IPS-NIHi7 (cell line): ENCODE measurements at regions not wholly inside any gene's neighbourhood (a gene's known extent, or its start where the extent isn't known, plus 50 kb on each side); places are given as distances from the start of the nearest gene placed in this dataset.

ENCODE experiments used
- DNase-seq: peaks from one replicate; pipeline ENCODE4 v3.0.0; 2012; ENCODE audit warnings: mixed read lengths; ENCODE audit errors: extremely low spot score

DNA sequence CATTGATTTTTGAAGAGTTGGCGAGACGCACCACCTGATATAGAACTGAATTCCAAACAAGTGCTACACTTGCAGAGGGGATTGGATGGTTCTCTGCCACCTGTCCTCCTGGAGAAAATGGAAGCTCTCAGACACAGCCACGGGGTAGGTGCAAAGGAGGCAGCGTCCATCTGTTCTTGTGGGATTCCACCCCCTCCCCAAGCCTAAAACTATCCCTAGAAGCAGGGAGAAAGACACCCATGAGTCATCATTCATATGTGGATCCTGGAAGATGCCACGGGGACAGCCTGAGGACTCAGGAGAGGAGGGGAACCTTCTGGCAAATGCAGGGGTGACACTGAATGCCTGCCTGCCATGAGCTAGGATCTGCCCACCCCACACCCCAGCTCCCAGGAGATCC is 171.3 kb upstream of the CST7 start:
- no peak for DNase-seq

DNA sequence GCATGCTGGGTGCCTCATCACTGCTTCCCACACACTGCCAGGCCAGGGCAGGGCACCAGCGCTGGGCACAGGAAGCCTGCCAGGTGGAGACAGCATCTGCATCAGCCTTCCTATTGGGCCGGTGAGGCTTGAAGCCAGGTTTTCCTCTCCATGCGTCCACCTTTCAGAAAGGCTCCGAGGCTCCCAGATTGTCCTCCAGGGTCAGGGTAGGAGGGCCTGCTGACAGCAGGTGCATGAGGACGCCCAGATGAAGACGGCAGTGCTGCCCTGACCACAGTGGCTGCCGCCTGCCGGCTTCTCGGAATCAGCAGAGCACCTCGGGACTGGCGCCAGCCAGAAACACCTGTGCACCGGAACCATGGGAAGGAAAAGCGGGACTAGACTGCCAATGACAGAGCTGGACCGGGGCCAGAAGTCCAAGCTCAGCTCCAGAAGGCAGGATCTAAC is 170.5 kb upstream of the CST7 start:
- DNase-seq: no peak

DNA sequence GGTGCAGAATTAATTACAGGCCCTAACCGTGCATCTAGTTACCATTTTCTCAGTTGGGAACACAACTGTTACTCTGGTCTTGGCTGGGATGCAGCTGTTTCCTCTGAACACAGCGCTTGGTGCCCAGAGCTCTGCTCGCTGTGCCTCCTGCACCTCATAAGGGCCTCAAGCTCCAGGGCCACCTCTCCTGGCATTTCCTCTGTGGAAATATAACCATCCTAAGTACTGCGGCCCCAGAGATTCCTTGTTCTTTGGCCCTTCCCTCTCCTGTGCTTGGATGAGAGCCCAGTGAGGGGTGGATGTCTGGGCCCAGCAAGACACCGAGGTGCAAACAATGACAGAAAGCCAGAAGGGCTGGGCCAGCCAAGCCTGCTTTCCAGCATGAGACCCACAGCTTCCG is 169.9 kb upstream of the CST7 start:
- DNase-seq: no peak

DNA sequence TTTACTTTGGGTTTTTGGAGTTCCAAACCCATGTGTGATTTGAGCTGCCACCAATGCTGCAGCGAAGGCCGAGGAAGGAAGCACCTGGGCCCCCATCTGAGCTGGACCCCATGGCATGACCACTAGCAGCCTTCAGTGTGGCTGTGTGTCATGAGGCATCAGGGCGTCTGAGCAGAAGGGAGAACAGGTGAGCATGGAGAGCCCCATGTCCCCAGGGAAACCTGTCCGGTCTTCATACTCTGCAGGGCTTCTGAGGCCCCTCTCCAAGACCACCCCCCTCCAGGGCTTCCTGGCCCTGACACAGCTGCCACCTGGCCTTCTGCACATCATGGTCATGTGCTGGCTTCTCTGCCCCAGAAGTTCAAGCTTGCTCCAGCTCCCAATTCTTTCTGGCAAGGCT is 169.1 kb upstream of the CST7 start:
- no peak for DNase-seq

DNA sequence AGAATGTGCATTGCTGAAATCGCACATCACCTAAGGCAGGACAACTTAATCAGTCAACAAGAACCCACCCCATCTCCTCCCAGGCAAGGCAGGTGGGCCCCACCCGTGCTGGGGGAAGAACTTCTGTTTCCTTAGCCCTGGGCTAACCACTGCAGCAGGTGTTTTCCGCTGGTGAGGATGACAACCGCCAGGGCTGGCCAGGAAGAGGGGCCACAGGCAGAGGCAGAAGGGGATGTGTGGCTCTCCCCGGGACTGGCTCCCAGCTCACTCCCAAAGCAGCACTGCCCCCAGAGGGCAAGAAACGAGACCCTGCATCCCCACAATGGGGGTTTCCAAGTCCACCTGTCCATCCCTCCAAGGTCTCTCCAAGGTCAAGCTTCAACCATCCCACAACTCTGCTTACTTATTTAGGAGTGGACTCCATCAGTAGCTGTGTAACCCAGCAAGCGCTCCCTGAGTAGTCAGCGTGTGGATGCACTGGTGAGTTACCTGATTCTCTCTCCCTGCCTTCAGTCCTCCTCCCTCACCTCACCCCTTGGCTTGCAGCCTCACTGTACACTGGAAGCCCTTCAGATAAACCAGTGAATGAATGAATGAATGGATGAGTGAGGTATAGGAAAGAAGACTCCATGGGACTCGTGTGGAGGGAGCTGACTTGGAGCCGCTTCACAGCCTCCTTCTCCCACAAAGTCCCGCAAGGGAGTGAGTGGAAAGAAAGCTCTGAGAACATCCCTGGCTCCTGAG is 168.2 kb upstream of the CST7 start:
- no peak for DNase-seq

DNA sequence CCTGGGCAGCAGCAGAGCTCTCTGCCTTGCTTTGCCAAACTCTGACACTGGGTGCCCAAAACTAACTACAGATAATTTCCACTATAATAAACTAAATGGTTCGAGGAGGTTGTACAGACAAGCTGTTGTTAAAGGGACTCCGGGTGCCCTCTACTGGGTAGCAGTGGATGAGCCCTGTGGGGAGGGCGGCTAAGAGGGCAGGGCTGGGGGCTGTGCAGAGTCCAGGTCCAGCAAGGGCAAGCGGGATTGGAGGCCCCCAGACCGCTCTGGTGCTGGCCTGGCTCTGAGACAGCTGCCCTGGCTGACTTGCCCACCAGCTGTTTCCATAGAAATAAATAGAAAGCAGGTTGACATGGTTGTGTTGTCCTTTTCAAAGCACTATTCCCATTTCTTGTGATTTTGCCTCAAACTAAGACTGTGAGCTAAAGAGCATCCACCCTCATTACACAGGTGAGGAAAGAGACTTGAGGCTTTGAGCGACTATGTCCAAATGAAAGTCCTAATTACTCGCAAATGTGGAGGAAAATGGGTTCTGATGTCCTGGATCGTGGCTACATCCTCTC is 167.6 kb upstream of the CST7 start:
- DNase-seq: peak; percentile 58

DNA sequence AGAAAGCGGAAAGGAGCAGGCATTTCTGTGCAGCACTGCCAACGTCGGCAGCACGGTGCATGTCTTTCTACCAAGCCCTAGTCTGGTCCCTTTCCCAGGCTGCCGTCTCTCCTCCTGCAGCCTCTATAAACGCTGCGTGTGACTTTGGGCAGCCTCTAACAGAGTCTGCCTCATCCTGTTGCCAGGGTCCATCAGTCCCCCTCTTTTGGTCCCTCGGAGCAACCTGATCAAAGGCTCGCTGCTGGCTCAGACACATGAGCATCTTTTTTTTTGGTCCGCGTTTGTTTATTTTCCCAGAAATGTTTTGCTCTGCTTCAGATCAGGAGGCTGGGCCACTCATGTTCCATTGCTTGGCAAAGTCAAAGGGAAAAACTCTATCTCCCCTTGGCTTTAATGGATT is 166.8 kb upstream of the CST7 start:
- DNase-seq: no peak

DNA sequence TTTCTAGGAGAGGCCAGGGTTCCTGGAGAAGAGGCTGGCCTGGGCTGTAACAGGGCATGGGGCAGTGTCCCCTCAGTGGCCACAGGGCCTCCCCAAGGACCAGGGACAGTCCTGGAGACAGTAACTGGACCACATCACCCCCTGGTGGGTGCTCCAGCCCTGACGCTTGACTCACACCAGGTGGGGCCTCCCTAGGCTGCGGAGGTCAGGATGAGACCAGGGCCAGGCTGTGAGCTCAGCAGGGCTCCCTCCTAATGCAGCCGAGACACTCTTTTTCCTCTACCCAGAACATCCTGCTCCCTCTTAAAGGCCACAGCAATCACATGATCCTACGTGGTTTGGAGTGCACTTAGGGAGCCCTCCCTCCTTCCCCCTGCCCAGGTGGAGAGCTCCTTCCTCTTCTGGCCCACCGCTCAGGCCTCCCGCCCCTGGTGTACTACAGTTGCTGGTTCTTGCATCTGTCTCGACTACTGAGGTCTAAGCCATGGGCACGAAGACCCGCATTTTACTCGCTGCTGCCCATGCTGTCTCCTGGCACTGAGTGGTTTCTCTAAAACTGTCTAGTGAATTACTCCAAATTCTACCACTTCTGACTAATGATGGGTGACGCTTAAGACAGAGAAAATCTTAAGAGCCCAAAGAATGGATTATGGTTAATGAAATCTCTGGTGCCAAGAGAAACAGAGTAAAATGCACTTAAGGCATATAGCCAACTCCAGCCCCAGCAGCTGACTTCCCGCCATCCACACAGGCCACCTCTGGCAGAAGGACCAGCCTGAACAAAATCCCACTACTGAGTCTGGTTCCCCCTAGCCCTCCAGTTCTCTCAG is 166.1 kb upstream of the CST7 start:
- peak; percentile 28 for DNase-seq

DNA sequence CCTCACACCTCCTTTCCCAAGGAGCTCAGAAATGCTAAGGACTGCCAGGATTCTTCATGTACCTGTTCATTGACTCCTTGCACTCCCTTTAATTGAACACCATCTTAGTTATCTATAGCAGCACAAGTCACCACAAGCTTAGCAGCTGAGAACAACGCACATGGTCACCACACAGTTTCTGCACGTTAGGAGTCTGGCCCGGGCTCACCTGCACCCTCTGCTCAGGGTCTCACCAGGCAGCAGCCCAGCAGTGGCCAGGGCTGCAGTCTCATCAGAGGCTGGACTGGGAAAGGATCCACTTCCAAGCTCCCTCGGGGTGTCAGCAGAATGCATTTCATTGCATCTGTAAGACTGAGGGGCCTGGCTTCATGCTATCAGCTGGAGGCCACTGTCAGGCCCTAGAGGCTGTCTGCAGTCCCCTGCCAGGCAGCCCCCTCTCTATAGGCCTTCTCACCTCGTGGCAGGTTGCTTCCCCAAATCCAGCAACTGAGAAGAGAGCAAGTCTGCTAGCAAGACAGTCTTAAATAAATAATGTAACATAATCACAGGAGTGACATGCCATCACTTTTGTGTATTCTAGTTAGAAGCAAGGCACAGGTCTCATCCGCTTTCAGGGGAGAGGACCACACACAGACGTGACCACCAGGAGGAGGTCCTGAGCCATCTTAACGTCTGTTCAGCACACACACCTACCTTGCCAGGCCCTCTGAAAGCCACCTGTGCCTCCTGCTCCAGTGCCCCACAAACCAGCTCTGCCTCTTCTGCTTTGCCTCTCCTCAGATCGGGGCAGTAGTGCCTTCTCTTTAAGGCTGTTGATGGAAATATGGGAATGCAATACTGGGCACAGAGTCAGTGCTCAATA is 165.2 kb upstream of the CST7 start:
- peak; percentile 69 for DNase-seq

DNA sequence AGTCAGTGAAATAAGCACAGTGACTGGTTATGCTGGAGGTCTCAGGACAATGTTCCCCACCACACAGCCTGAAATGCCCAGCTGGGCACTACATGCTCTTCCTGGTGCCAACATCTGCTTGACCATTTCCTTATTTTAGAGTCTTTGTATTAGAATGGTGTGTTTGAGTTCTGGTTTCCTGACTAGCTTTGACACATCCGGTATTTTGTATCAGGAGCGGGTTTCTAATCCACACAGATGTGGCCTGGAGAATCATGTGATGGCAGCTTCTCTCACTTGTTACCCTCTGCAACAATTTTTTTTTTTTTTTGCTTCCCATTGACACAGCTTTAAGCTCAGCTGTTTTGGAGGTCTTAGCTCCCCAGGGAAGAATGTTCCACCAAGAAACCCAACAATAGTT is 164.5 kb upstream of the CST7 start:
- DNase-seq: no peak

DNA sequence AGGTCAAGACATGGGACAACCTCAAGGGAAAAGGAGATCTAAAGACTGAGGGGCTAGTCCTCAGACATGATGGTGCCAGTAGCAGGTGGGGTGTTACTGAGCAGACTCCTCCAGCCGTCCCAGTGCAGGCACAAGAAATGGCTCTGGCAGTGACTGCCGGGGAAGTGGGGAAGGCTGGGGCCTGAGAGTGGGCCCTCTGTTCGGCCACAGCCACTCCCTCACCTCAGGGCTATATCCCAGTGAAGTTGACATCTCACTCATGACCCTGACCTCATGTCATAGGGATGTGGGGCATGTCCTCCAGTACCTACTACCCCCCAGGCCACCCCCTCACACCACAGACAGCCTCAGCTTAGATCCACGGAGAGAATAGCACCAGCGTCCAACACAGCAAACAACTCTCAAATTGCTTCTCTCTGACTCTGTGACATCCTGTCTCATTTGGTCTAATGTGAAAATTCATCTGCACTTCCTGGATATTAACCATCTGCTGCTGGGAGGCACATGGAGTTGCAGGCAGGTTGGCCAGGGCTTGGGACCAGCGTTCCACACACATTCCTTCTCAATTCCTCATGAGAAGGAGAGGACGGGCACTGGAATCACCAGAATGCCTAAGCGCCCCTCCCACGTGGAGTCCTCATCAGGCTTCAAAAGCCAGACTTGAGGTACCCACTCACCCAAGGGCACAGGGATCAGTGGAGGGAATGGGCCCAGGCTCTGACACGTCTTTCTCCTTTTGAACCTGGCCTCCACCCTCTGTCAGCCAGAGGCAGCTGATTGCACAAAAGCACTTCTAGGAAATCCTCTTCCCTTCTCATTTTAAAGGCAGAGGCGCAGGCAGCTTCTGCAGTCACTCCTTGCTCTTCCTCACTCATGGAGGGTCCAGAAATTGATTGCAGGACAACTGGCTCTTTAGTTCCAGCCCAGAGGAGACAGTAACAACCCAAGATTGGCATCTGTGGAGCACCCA is 163.6 kb upstream of the CST7 start:
- DNase-seq: no peak

DNA sequence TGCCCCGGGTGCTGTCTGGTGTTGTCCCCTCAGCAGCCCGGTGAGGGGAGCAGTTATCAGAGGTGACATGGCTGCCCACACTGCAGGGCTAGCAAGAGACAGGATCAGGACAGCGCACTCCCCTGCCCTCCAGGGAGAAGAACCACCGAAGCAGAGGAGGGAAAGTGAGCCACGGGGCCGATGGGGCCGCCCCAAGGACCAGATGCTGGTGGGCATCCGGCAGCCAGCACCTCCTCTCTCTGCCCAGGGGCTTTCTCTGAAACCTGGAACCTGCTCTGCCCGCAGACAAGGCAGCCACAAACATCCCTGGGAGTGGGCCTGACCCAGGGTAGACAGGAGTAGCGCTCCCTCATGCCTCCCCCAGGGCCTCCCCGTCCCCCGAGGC is 163.0 kb upstream of the CST7 start:
- DNase-seq: no peak

DNA sequence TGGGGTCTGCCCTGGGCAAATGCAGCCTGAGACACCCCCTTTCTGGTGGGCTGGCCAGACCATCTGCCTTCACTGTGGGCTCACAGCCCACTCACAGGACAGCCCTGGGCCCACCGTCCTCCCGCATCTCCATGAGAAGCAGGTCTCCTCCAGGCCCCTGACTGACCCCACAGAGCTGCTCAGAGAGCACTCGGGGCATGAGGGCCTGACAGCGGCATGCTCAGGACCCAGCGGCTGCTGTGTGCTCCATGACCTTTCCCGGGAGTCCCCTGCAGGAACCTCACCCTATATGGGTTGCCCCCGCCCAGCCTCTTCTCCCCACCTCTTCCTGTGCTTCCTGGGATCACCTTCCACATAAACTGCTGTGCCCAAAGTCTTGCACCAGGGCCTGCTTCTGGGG is 162.4 kb upstream of the CST7 start:
- no peak for DNase-seq

DNA sequence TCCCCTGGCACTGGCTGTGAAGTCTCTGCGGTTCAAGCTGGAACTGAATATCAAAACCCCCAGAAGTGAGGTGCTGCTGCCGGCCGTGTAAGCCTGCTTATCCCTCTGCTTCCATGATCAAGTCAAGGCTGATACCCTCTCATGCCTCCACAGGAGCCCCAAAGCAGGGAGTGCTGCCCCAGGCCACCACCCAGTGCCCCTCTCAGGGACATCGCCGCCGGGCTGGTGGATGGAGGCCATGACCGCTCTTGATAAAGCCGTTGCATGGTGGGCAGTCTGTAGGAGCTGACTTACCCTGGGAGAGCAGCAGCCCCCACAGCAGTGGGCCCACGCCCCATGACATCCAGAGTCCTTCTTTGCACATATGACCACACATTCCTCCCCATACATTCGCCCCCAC is 162.0 kb upstream of the CST7 start:
- no peak for DNase-seq

DNA sequence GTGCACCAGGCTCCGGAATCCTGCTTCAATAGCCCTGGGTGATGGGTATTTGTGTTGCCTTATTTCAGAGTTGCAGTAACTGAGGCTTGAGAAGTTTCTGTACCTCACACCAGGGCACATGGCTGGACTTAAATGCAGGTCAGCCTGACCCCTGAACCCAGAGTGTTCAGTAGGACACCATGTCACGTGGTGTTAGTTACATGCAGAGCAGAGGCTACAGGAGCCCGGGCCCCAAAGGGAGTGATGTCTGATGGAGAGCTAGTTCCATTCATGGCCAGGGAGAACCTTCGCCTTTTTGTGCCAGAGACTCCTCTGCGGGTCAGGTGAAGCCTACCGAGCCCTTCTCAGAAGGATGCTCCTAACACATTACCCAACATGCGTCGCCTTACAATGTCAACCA is 161.4 kb upstream of the CST7 start:
- DNase-seq: no peak

DNA sequence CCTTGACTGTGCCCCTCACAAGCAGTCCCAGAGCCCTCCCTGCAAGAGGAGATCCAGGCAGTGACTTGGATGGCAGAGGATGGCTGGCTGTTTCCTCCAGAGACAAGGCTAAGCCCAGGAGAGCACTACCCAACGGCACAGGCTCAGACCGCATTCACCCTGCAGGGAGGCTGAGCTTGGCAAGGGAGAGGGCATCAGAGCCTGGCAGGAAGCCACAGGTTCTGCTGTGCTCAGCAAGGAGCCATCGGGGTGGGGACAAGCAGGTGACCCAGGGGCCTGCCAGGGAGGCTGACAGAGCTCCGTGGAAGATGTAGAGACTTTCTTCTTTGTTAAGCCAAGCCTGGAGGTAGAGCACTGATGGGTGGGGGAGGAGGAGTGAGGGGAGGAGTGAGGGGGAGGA is 159.2 kb upstream of the CST7 start:
- no peak for DNase-seq

DNA sequence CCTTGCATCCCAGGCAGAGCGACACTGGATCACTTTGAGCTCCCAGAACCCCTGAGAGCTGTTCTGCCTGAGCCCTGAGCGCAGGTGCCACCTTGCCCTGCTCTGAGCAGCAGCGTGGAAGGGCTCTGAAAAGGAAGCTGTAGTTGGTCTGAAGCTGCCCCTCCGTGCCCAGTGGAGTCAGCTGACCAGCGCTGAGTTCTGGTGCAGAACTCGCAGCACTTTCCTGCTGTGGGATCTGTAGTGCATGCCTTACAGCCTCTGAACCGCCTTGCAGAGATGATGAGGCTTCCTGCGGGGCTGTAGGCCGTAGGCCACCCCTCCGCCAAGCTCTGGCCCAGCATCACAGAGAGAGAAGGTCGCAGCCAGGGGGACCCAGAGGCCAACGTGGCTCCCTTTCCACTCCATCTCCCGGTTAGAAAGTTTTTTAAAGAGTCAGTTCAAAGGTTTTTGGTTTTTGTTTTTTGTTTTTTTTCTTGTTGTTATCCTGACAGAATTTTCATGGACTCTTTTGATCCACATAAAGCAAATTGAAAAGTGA is 158.3 kb upstream of the CST7 start:
- peak; percentile 52 for DNase-seq

DNA sequence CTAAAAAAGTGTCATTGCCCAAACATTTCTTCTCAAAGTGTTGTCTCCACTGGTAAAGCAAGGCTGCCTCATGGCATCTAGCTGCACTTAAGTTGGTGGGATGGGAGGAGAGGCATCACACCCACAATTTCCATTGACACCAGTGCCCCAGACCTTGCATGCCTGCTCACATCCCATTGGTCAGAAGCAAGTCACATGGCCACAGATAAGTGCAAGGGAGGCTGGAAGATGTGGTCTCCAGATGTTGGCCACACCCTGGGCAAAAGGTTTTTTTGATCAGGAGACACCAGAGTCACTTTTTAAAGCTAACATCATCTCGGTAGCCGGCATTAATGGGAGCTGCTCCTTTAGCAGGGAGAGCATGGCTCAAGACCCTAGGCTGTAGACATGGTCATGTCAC is 157.1 kb upstream of the CST7 start:
- no peak for DNase-seq

DNA sequence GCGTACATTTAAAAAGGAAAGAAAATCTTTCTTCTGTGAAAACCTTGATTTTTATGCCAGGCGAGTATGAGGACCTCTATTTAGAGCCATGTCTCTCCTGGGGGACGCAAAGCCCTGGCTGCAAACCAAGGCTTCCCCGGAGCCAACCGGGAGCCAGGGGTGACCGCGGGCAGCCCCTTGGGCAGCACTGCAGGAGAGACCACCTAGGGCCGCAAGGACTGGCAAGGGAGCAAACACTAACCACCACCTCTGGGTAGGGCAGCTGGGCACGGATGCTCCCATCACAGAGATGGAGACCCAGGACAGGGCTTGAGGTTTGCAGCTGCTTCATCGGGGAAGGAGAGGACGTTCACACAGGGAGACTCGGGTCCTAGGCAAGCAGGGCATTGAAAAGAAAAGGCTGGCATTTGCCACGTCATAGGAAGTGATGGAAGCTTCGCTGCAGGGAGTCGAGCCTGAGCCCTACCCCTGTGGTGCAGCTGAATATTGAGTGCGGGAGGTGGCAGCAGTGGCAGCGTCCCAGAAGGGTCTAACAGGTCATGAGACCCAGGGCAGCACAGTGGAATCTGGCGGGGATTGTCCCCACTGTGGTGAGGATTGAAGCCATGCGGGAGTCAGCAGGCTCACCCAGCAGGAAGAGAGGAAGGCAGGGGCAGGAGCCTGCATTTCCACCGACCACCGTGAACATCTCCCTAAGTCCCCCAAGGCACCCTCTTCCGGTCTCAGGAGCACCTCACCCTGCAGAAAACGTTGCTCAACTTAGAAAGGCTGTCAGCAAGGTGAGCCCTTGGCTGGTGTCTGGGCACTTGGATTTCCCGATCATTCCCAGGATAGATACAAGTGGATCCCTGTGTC is 156.2 kb upstream of the CST7 start:
- DNase-seq: no peak

DNA sequence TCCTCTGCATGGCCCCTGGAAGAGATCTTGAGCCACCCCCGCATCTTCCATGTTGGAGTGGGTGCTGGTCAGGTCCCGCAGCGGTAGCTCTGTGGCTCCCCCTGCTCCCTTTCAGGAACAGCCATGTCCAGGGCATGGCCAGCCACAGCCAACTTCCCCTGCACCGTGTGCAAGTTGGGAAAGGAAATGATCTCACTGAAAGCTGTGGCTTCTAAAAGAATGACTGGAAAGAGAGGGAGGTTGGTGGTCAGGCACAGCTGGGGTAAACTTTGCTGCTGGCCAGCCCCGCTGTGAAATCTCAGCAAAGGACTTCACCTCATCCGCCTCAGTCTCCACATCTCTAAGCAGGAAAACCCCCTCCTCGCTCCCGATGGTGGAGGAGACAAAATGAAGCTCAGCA is 153.6 kb upstream of the CST7 start:
- no peak for DNase-seq
